ENCODE measurements at regions not wholly inside any gene's neighbourhood (a gene's known extent, or its start where the extent isn't known, plus 50 kb on each side); places are given as distances from the start of the nearest gene placed in this dataset.

GRCh38 chr15:58235961-58236360 is 97.8 kb downstream of the AQP9 start:
- TF ChIP-seq, protein P1, sequence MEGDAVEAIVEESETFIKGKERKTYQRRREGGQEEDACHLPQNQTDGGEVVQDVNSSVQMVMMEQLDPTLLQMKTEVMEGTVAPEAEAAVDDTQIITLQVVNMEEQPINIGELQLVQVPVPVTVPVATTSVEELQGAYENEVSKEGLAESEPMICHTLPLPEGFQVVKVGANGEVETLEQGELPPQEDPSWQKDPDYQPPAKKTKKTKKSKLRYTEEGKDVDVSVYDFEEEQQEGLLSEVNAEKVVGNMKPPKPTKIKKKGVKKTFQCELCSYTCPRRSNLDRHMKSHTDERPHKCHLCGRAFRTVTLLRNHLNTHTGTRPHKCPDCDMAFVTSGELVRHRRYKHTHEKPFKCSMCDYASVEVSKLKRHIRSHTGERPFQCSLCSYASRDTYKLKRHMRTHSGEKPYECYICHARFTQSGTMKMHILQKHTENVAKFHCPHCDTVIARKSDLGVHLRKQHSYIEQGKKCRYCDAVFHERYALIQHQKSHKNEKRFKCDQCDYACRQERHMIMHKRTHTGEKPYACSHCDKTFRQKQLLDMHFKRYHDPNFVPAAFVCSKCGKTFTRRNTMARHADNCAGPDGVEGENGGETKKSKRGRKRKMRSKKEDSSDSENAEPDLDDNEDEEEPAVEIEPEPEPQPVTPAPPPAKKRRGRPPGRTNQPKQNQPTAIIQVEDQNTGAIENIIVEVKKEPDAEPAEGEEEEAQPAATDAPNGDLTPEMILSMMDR (IDR thresholded peaks at IDR 0.05; ENCODE audit: insufficient read depth, low read depth, low read length, missing control alignments), result no peak
- no peak for DNase-seq (ENCODE audit: low read depth)
- H3K4me3 ChIP-seq (ENCODE audit: low read depth, low read length), result no peak overlapping the region

DNA sequence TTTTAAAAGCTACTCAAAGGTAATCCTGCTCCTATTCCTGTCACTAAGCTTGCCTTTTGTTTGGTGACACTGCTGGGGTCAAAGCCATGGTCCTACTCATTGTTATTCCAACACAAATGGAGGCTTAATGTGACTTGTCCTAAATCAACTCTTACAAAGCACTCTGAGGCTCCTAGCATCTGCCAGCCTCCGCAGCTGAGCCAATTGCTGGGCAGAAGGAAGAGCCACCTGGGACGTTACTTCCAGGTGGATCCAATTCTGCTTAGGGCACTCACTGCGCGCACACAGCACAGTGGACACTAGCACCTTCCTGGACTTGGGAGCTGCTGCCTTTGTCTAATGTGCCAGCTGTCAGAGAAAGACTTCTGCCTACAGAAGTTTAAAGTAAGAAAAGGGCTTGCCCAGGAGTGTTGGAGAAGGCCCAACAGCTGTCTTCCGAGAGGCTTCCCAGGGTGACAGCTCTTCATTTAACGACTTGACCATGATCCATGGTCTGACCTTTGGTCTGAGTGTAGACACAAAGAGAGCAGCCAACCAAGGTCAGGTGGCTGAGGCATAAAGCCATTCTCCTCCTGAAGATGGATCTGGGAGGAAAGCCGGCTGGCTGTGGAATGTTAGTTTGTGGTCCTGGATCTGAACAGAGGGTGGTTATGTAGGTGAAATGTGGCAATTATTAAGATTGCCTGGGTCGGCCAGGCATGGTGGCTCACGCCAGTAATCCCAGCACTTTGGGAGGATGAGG is 102.2 kb downstream of the AQP9 start:
- no peak for DNase-seq (ENCODE audit: low read depth)
- TF ChIP-seq, protein P1 (IDR thresholded peaks at IDR 0.05; ENCODE audit: insufficient read depth, low read depth, low read length, missing control alignments), result no peak

DNA sequence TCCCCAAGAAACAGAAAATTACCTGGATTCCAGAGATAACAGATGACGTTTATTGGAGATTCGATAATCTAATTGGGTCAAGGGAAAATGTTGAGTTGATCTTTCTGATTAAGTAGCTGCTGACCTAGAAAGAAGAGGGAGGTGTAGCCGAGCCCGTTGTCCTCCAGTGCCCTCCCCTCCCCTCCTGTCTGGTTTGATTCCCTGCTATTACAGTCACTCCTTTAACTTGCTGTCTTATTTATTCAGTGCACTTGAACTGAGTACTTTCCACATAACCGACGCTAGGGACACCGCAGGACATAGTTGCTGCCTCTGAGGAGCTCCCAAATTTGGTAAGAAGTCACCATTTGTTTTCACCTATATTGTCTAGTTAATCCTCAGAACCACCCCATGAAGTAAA is 103.7 kb downstream of the AQP9 start:
- TF ChIP-seq, protein P1 (IDR thresholded peaks at IDR 0.05; ENCODE audit: insufficient read depth, low read depth, low read length, missing control alignments), result no peak
- DNase-seq (ENCODE audit: low read depth), result no peak
- no peak overlapping the region for H3K4me3 ChIP-seq (ENCODE audit: low read depth, low read length)

More for the DNA sequence above, 102.2 kb downstream of the AQP9 start:
- H3K4me3 ChIP-seq (ENCODE audit: low read depth, low read length), result no peak overlapping the region

- TF ChIP-seq, protein P1 (IDR thresholded peaks at IDR 0.05; ENCODE audit: insufficient read depth, low read depth, low read length, missing control alignments), result no peak
- no peak for DNase-seq (ENCODE audit: low read depth)
- H3K4me3 ChIP-seq (ENCODE audit: low read depth, low read length), result no peak overlapping the region
Measured at GRCh38 chr15:58243070-58243469, 104.9 kb downstream of the AQP9 start.

- no peak overlapping the region for H3K4me3 ChIP-seq (ENCODE audit: low read depth, low read length)
- TF ChIP-seq, protein P1 (IDR thresholded peaks at IDR 0.05; ENCODE audit: insufficient read depth, low read depth, low read length, missing control alignments), result no peak
- DNase-seq (ENCODE audit: low read depth), result no peak
Measured at GRCh38 chr15:58244536-58244935, 106.4 kb downstream of the AQP9 start.

GRCh38 chr15:58246041-58246440 is 107.9 kb downstream of the AQP9 start:
- DNase-seq (ENCODE audit: low read depth), result no peak
- no peak overlapping the region for H3K4me3 ChIP-seq (ENCODE audit: low read depth, low read length)
- TF ChIP-seq, protein P1 (IDR thresholded peaks at IDR 0.05; ENCODE audit: insufficient read depth, low read depth, low read length, missing control alignments), result no peak
